Smooth muscle cell (in vitro differentiated cells): ENCODE measurements at regions not wholly inside any gene's neighbourhood (a gene's known extent, or its start where the extent isn't known, plus 50 kb on each side); places are given as distances from the start of the nearest gene placed in this dataset.

ENCODE experiments used
- DNase-seq: peaks from one replicate; lab custom pipeline; 2025; ENCODE audit not compliant: unreplicated experiment; lab: John Stamatoyannopoulos, UW
- H2AFZ ChIP-seq: fragments of 200-600 bp; sonication (generic); 2 replicates; pipeline ENCODE4 v1.6.0; 2016; ENCODE audit warnings: antibody characterized with exemption, low read depth, mild to moderate bottlenecking
- H3F3A ChIP-seq: fragments of 200-600 bp; sonication (generic); 2 replicates; pipeline ENCODE4 v1.6.0; 2017; ENCODE audit warnings: antibody characterized with exemption, low read depth
- H3K27ac ChIP-seq: fragments of 200-600 bp; sonication (generic); 2 replicates; pipeline ENCODE4 v1.5.1; 2016; ENCODE audit warnings: low read depth, mild to moderate bottlenecking
- H3K27me3 ChIP-seq: fragments of 200-600 bp; sonication (generic); 2 replicates; pipeline ENCODE4 v1.6.1; 2016; ENCODE audit warnings: low read depth, mild to moderate bottlenecking
- H3K36me3 ChIP-seq: fragments of 200-600 bp; sonication (generic); 2 replicates; pipeline ENCODE4 v1.5.1; 2016; ENCODE audit warnings: low read depth
- H3K4me1 ChIP-seq: fragments of 200-600 bp; sonication (generic); 2 replicates; pipeline ENCODE4 v1.5.1; 2016; ENCODE audit warnings: low read depth
- H3K4me2 ChIP-seq: fragments of 200-600 bp; sonication (generic); 2 replicates; pipeline ENCODE4 v1.6.0; 2016; ENCODE audit warnings: mild to moderate bottlenecking
- H3K4me3 ChIP-seq: fragments of 200-600 bp; sonication (generic); 2 replicates; pipeline ENCODE4 v1.5.1; 2016; ENCODE audit warnings: mild to moderate bottlenecking
- H3K79me2 ChIP-seq: fragments of 200-600 bp; sonication (generic); 2 replicates; pipeline ENCODE4 v1.6.0; 2016; ENCODE audit warnings: low read depth, mild to moderate bottlenecking
- H3K9ac ChIP-seq: fragments of 200-600 bp; sonication (generic); 2 replicates; pipeline ENCODE4 v1.6.0; 2016; ENCODE audit warnings: low read depth
- H3K9me3 ChIP-seq: fragments of 200-600 bp; sonication (generic); replicated peaks from 2 replicates; pipeline ENCODE4 v1.5.1; 2016; ENCODE audit warnings: low read depth
- H4K20me1 ChIP-seq: fragments of 200-600 bp; sonication (generic); 2 replicates; pipeline ENCODE4 v1.6.0; 2016; ENCODE audit warnings: low read depth
- WGBS: methylation state at CpG from one replicate; pipeline ENCODE4 v1.1.7; 2016; ENCODE audit warnings: low lambda C conversion rate; 5-methylcytosine and 5-hydroxymethylcytosine counted together
- TF ChIP-seq, protein P1 (sequence below): fragments of 200-600 bp; sonication (generic); IDR thresholded peaks from 2 replicates; pipeline ENCODE4 v1.5.1; 2017; ENCODE audit warnings: borderline replicate concordance, mild to moderate bottlenecking, antibody characterized with exemption; ENCODE audit not compliant: insufficient read depth, poor library complexity, severe bottlenecking

DNA sequence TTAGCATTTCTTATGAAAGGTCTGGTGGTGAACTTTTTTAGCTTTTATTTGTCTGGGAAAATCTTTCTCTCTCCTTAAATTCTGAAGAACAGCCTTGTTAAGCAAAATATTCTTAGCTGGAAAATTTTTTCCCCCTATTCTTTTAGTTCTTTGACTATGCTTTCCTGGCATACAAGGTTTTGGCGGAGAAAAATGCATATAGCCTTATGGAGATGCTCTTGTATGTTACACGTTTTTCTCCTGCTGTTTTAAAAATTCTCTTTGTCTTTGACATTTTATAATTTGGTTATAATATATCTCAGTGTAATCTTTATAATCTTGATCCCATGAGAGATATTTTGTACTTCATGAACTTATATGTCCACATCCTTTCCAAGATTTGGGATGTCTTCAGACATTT is 1190.4 kb upstream of the ZEB2 start:
- Histone ChIP-seq H4K20me1 (no peaks in the 10 kb centered on the region), H3K4me3 (no peak overlapping the region), H3K9me3 (peaks cover 18% of the 10 kb centered on the region), H3K4me2 (no peak overlapping the region), H3K9ac (no peak overlapping the region), H3K36me3 (peaks cover 8% of the 10 kb centered on the region), H3K79me2 (no peaks in the 10 kb centered on the region), H3K27me3 (no peaks in the 10 kb centered on the region), H3K4me1 (no peaks in the 10 kb centered on the region), H3F3A (no peaks in the 10 kb centered on the region), H3K27ac (no peak overlapping the region), H2AFZ (no peak overlapping the region)
- no peak for DNase-seq
- 89% methylated on average over 2 of the region's 2 CpGs for WGBS
- TF ChIP-seq, protein P1, sequence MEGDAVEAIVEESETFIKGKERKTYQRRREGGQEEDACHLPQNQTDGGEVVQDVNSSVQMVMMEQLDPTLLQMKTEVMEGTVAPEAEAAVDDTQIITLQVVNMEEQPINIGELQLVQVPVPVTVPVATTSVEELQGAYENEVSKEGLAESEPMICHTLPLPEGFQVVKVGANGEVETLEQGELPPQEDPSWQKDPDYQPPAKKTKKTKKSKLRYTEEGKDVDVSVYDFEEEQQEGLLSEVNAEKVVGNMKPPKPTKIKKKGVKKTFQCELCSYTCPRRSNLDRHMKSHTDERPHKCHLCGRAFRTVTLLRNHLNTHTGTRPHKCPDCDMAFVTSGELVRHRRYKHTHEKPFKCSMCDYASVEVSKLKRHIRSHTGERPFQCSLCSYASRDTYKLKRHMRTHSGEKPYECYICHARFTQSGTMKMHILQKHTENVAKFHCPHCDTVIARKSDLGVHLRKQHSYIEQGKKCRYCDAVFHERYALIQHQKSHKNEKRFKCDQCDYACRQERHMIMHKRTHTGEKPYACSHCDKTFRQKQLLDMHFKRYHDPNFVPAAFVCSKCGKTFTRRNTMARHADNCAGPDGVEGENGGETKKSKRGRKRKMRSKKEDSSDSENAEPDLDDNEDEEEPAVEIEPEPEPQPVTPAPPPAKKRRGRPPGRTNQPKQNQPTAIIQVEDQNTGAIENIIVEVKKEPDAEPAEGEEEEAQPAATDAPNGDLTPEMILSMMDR = no peak

DNA sequence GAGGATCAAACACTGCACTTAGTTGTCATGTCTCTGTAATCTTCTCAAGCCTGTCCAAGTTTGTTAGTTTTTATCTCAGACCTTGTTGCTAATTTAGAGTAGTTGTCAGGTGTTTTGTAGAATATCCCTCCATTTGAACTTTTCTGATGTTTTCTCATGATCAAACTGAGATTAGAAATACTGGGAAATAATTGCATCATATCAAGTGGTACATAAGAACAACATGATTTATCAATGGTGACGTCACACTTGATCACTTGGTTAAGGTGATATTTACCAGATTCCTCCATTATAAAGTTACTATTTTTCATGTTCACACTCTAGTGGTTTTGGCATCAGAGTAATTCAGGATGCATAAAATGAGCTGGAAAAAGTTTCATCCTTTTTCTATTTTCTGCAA is 1182.4 kb upstream of the ZEB2 start:
- Histone ChIP-seq H3K27ac (no peak overlapping the region), H4K20me1 (no peaks in the 10 kb centered on the region), H3K4me1 (no peaks in the 10 kb centered on the region), H3K27me3 (no peaks in the 10 kb centered on the region), H3K9ac (no peak overlapping the region), H3K79me2 (no peaks in the 10 kb centered on the region), H3K4me3 (no peak overlapping the region), H3F3A (no peaks in the 10 kb centered on the region), H2AFZ (no peak overlapping the region), H3K4me2 (no peak overlapping the region), H3K9me3 (peaks cover 4% of the 10 kb centered on the region), H3K36me3 (peaks cover 3% of the 10 kb centered on the region)
- DNase-seq = no peak
- TF ChIP-seq, protein P1 = no peak
- WGBS = 93% methylated on average over 1 of the region's 1 CpG

DNA sequence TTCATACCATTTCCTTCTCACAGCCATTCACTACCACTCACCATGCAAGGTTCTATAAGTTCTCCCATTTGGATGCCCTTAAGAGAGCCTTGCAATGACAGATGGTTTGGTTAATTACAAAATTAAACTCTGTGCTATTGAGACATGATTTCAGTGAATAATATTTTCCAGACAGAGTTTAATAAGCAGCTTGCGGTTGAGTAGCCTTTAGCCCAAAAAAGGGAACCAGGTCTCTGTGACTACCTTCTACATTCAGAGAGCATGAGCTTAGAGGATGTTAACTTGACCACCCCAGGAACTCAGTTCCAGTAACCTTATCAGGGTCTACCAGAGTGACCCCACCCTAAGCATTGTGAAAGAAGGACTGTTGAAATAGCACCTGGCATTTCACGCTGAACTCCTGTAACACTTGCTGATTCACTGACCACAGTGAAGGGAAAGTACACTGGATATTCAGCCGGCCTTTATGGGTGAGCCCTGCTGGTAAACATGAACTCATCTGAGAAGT is 1173.1 kb upstream of the ZEB2 start:
- Histone ChIP-seq H3K9me3 (no peaks in the 10 kb centered on the region), H3K4me1 (no peaks in the 10 kb centered on the region), H3K27me3 (no peaks in the 10 kb centered on the region), H3K4me3 (no peak overlapping the region), H2AFZ (no peak overlapping the region), H3F3A (no peaks in the 10 kb centered on the region), H3K36me3 (no peaks in the 10 kb centered on the region), H3K27ac (no peak overlapping the region), H3K79me2 (no peaks in the 10 kb centered on the region), H3K4me2 (no peak overlapping the region), H4K20me1 (no peaks in the 10 kb centered on the region), H3K9ac (no peak overlapping the region)
- no peak for DNase-seq
- TF ChIP-seq, protein P1 = no peak
- 58% methylated on average over 3 of the region's 3 CpGs for WGBS

DNA sequence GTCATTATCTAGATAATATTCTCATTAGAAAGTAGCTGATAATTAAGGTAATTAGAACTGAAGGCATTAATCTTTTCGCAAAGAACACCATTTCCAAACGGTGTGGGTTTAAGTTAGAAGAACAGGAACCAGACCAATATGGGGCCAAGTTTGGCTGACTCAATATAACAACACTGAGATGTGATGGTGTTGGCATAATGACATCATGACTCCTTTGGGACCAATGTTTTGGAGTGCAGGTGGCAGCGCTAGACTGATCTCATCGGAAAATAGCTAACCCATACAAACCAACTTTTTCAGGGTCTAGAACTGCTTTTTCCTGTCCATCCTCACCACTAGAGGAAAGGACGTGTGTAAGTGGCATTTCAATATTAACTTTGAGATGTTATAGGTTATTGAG is 1171.7 kb upstream of the ZEB2 start:
- Histone ChIP-seq H3K4me3 (no peak overlapping the region), H4K20me1 (no peaks in the 10 kb centered on the region), H3K4me2 (no peak overlapping the region), H3K9me3 (no peaks in the 10 kb centered on the region), H3K79me2 (no peaks in the 10 kb centered on the region), H3K9ac (no peak overlapping the region), H3K4me1 (no peaks in the 10 kb centered on the region), H2AFZ (no peak overlapping the region), H3K27me3 (no peaks in the 10 kb centered on the region), H3K27ac (no peak overlapping the region), H3F3A (no peaks in the 10 kb centered on the region), H3K36me3 (no peaks in the 10 kb centered on the region)
- TF ChIP-seq, protein P1 = no peak
- DNase-seq = no peak
- 94% methylated on average over 5 of the region's 5 CpGs for WGBS
